C4-2B (cell line): ENCODE measurements at regions not wholly inside any gene's neighbourhood (a gene's known extent, or its start where the extent isn't known, plus 50 kb on each side); places are given as distances from the start of the nearest gene placed in this dataset.

Source experiments
- CTCF ChIP-seq: fragments of 450-650 bp; conservative IDR thresholded peaks from 2 replicates; pipeline ENCODE4 v1.5.1; 2017; ENCODE audit warnings: mild to moderate bottlenecking
- ZFX ChIP-seq: fragments of 450-650 bp; IDR thresholded peaks from 2 replicates; pipeline ENCODE4 v1.6.1; 2017

- TF ChIP-seq CTCF (no peak), ZFX (no peak)
Observed at GRCh38 chr6:105515054-105515453, 112.2 kb upstream of the PREP start.
